Calu3 (cell line): ENCODE measurements at regions not wholly inside any gene's neighbourhood (a gene's known extent, or its start where the extent isn't known, plus 50 kb on each side); places are given as distances from the start of the nearest gene placed in this dataset.

ENCODE experiments used
- BruUV-seq: library from RNA; stranded (reverse); fragments of 400-500 nt; replicated peaks from 2 replicates; lab custom pipeline; 2021; lab: Mats Ljungman, UMichigan
- CTCF ChIA-PET: fragments of 300-600 bp; sonication (Branson Sonifier 250); formaldehyde crosslinking; loops from one replicate; lab custom pipeline; 2022; ENCODE audit warnings: antibody characterized with exemption; lab: Charles Lee
- DNase-seq: peaks from one replicate; pipeline ENCODE4 v3.0.0; 2022
- H3K27ac Mint-ChIP-seq: one replicate; pipeline ENCODE4 v1.8.0; 2022; ENCODE audit warnings: mixed read lengths; ENCODE audit not compliant: unreplicated experiment
- H3K27me3 Mint-ChIP-seq: one replicate; pipeline ENCODE4 v1.8.0; 2022; ENCODE audit warnings: mixed read lengths; ENCODE audit not compliant: unreplicated experiment
- H3K36me3 Mint-ChIP-seq: one replicate; pipeline ENCODE4 v1.8.0; 2022; ENCODE audit warnings: mild to moderate bottlenecking, moderate library complexity, mixed read lengths; ENCODE audit not compliant: insufficient read depth, unreplicated experiment
- H3K4me1 Mint-ChIP-seq: one replicate; pipeline ENCODE4 v1.8.0; 2022; ENCODE audit warnings: mild to moderate bottlenecking, low read depth, mixed read lengths; ENCODE audit not compliant: unreplicated experiment
- H3K4me3 Mint-ChIP-seq: one replicate; pipeline ENCODE4 v1.8.0; 2022; ENCODE audit warnings: mild to moderate bottlenecking, low read depth, moderate library complexity, mixed read lengths; ENCODE audit not compliant: unreplicated experiment
- H3K9me3 Mint-ChIP-seq: one replicate; pipeline ENCODE4 v1.8.0; 2022; ENCODE audit warnings: low read depth, mixed read lengths; ENCODE audit not compliant: unreplicated experiment
- CTCF ChIP-seq: fragments of 200-600 bp; IDR thresholded peaks from one replicate; pipeline ENCODE4 v1.8.0; 2022; ENCODE audit warnings: antibody characterized with exemption; ENCODE audit not compliant: unreplicated experiment
- intact Hi-C: fragments of 100-400 bp; cut with micrococcal nuclease; formaldehyde crosslinking; loops from one replicate; pipeline ENCODE4 v1.10.0; 2022; ENCODE audit not compliant: unreplicated experiment

GRCh38 chr16:64035337-64035736 lies 1086.5 kb downstream of the CDH11 start:
- BruUV-seq: no TSS peak
- H3K4me3 Mint-ChIP-seq: no peak overlapping the region
- H3K27me3 Mint-ChIP-seq: no peaks in the 10 kb centered on the region
- no peak for TF ChIP-seq CTCF
- H3K27ac Mint-ChIP-seq: no peak overlapping the region
- no peaks in the 10 kb centered on the region for H3K4me1 Mint-ChIP-seq
- CTCF ChIA-PET: no interaction called here
- peaks cover 23% of the 10 kb centered on the region for H3K9me3 Mint-ChIP-seq
- no peak for DNase-seq
- intact Hi-C loops: no loop called here
- H3K36me3 Mint-ChIP-seq: no peaks in the 10 kb centered on the region

- Mint-ChIP-seq H3K36me3 (no peaks in the 10 kb centered on the region), H3K4me3 (no peak overlapping the region), H3K4me1 (no peaks in the 10 kb centered on the region), H3K27me3 (no peaks in the 10 kb centered on the region), H3K27ac (no peak overlapping the region), H3K9me3 (peaks cover 5% of the 10 kb centered on the region)
- DNase-seq: no peak
- TF ChIP-seq CTCF: no peak
- no TSS peak for BruUV-seq
- CTCF ChIA-PET: no interaction called here
- intact Hi-C loops: no loop called here
These were observed 1102.5 kb downstream of the CDH11 start for GRCh38 chr16:64019339-64019738.

GRCh38 chr16:64017796-64018195 lies 1104.1 kb downstream of the CDH11 start:
- peaks cover 10% of the 10 kb centered on the region for H3K9me3 Mint-ChIP-seq
- no peak for DNase-seq
- no peaks in the 10 kb centered on the region for H3K4me1 Mint-ChIP-seq
- no TSS peak for BruUV-seq
- no peak overlapping the region for H3K27ac Mint-ChIP-seq
- no peak overlapping the region for H3K4me3 Mint-ChIP-seq
- no peak for TF ChIP-seq CTCF
- CTCF ChIA-PET: no interaction called here
- H3K36me3 Mint-ChIP-seq: no peaks in the 10 kb centered on the region
- intact Hi-C loops: no loop called here
- H3K27me3 Mint-ChIP-seq: no peaks in the 10 kb centered on the region

- CTCF ChIA-PET: no interaction called here
- no peak overlapping the region for H3K27ac Mint-ChIP-seq
These were observed 1108.0 kb downstream of the CDH11 start for GRCh38 chr16:64013856-64014255.

More at GRCh38 chr16:64013856-64014255, 1108.0 kb downstream of the CDH11 start:
- no peak for TF ChIP-seq CTCF
- Mint-ChIP-seq H3K9me3 (peaks cover 12% of the 10 kb centered on the region), H3K36me3 (no peaks in the 10 kb centered on the region), H3K27me3 (no peaks in the 10 kb centered on the region), H3K4me1 (no peaks in the 10 kb centered on the region), H3K4me3 (no peak overlapping the region)
- no TSS peak for BruUV-seq
- intact Hi-C loops: no loop called here
- DNase-seq: no peak
